Uterus (tissue), 2 donors: ENCODE measurements at regions not wholly inside any gene's neighbourhood (a gene's known extent, or its start where the extent isn't known, plus 50 kb on each side); places are given as distances from the start of the nearest gene placed in this dataset.

Source experiments
- CTCF ChIP-seq, 4 experiments: fragments of 200-600 bp in 2 of 4; fragments of 450-650 bp in 2 of 4; sonication (generic) in 2 of 4; IDR thresholded peaks; one replicate each; pipeline ENCODE4 v1.5.1; 2016 to 2019; ENCODE audit warnings: antibody characterized with exemption in 4 of 4, mild to moderate bottlenecking in 2 of 4, moderate library complexity in 1 of 4
- POLR2A ChIP-seq, 2 donors: fragments of 450-650 bp; IDR thresholded peaks; one replicate each; pipeline ENCODE4 v1.6.1; 2016; ENCODE audit warnings: antibody characterized with exemption in 2 of 2, mild to moderate bottlenecking in 1 of 2, moderate library complexity in 1 of 2

GRCh38 chr15:97210277-97210676, 750.2 kb upstream of the ARRDC4 start:
- no peak for TF ChIP-seq CTCF (IDR thresholded peaks at IDR 0.05)
- TF ChIP-seq POLR2A (IDR thresholded peaks at IDR 0.05), result no peak
